Suprapubic skin (tissue), 4 donors: ENCODE measurements at regions not wholly inside any gene's neighbourhood (a gene's known extent, or its start where the extent isn't known, plus 50 kb on each side); places are given as distances from the start of the nearest gene placed in this dataset.

Experiments
- DNase-seq, 2 donors: peaks; one replicate each; pipeline ENCODE4 v3.0.0-alpha.2; 2019; ENCODE audit warnings: low spot score in 2 of 2
- H3K27ac ChIP-seq: fragments of 200-600 bp; sonication (generic); one replicate; pipeline ENCODE4 v1.5.1; 2019
- H3K27me3 ChIP-seq: fragments of 200-600 bp; sonication (generic); one replicate; pipeline ENCODE4 v1.5.1; 2019
- H3K36me3 ChIP-seq: fragments of 200-600 bp; sonication (generic); one replicate; pipeline ENCODE4 v1.5.1; 2019
- H3K4me1 ChIP-seq: fragments of 200-600 bp; sonication (generic); one replicate; pipeline ENCODE4 v1.5.1; 2019
- H3K4me3 ChIP-seq: fragments of 200-600 bp; sonication (generic); one replicate; pipeline ENCODE4 v1.5.1; 2019; ENCODE audit warnings: mild to moderate bottlenecking
- H3K9me3 ChIP-seq: fragments of 200-600 bp; sonication (generic); one replicate; pipeline ENCODE4 v1.5.1; 2019
- EP300 ChIP-seq: sonication (generic); formaldehyde crosslinking; IDR thresholded peaks from one replicate; pipeline ENCODE4 v1.6.1; 2017; ENCODE audit warnings: antibody characterized with exemption
- POLR2A ChIP-seq, 2 donors: fragments of 450-650 bp; IDR thresholded peaks; one replicate each; pipeline ENCODE4 v1.6.1; 2017; ENCODE audit warnings: antibody characterized with exemption in 2 of 2, mild to moderate bottlenecking in 2 of 2, moderate library complexity in 2 of 2
- POLR2AphosphoS5 ChIP-seq, 3 donors: sonication (generic); formaldehyde crosslinking; IDR thresholded peaks; one replicate each; pipeline ENCODE4 v1.6.1; 2017; ENCODE audit warnings: antibody characterized with exemption in 3 of 3
- WGBS: methylation state at CpG from one replicate; pipeline ENCODE4 v1.1.5; 2018; 5-methylcytosine and 5-hydroxymethylcytosine counted together
- TF ChIP-seq, protein P1 (sequence below), 2 donors: fragments of 200-600 bp in 1 of 2; fragments of 450-650 bp in 1 of 2; sonication (generic) in 1 of 2; IDR thresholded peaks; one replicate each; pipeline ENCODE4 v1.5.1; 2016 to 2019; ENCODE audit warnings: antibody characterized with exemption in 2 of 2, mild to moderate bottlenecking in 1 of 2, moderate library complexity in 1 of 2

DNA sequence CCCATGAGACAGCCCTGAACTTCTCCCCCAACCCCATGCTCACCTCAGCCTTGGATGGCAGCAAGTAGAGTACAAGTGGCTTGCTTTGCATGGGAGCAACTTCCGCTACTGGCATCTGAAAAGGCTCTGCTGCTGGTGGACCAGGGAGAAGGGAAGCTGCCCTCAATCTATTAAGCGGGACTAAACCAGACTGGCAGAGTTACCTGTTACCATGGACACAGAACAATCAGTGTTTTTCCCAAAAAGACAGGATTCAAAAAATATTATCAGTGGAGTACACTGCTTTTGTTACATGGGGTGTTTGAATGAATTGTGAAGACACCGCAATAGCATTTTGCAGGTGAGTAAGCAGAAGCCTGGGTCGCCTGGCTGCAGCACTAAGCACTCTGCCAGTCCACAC, 631.4 kb upstream of the B3GAT1 start:
- H3K36me3 ChIP-seq, result no peaks in the 10 kb centered on the region
- no peak overlapping the region for H3K27ac ChIP-seq
- H3K4me3 ChIP-seq, result no peak overlapping the region
- no peaks in the 10 kb centered on the region for H3K9me3 ChIP-seq
- 88% methylated on average over 4 of the region's 4 CpGs for WGBS
- no peak for DNase-seq
- H3K27me3 ChIP-seq, result peaks cover 7% of the 10 kb centered on the region
- TF ChIP-seq POLR2A (IDR thresholded peaks at IDR 0.05) (no peak), EP300 (no peak), POLR2AphosphoS5 (IDR thresholded peaks at IDR 0.05) (no peak)
- TF ChIP-seq, protein P1, sequence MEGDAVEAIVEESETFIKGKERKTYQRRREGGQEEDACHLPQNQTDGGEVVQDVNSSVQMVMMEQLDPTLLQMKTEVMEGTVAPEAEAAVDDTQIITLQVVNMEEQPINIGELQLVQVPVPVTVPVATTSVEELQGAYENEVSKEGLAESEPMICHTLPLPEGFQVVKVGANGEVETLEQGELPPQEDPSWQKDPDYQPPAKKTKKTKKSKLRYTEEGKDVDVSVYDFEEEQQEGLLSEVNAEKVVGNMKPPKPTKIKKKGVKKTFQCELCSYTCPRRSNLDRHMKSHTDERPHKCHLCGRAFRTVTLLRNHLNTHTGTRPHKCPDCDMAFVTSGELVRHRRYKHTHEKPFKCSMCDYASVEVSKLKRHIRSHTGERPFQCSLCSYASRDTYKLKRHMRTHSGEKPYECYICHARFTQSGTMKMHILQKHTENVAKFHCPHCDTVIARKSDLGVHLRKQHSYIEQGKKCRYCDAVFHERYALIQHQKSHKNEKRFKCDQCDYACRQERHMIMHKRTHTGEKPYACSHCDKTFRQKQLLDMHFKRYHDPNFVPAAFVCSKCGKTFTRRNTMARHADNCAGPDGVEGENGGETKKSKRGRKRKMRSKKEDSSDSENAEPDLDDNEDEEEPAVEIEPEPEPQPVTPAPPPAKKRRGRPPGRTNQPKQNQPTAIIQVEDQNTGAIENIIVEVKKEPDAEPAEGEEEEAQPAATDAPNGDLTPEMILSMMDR (IDR thresholded peaks at IDR 0.05), result no peak
- no peaks in the 10 kb centered on the region for H3K4me1 ChIP-seq

DNA sequence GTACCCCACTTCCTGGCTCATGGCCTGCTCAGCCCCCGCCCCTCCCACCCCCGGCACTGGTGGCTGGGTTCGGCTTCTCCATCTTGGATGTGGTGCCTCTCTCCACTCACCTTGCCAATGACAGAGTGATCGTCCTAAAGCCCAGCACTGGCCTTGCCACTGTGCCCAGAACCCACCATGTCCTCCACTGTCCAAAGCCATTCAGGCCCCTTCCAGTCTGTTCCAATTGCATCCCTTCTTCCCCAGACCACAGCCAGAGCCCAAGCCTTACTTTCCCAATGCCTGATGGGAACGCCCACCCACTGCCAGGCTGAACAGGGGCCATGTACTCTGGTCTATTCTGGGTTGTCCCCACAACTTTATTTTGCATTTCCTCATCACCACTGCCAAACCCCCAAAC, 625.8 kb upstream of the B3GAT1 start:
- TF ChIP-seq EP300, result no peak
- no peaks in the 10 kb centered on the region for H3K9me3 ChIP-seq
- H3K4me1 ChIP-seq, result no peaks in the 10 kb centered on the region
- peaks cover 3% of the 10 kb centered on the region for H3K27me3 ChIP-seq
- H3K36me3 ChIP-seq, result no peaks in the 10 kb centered on the region
- DNase-seq, result no peak
- 77% methylated on average over 4 of the region's 5 CpGs for WGBS
- H3K27ac ChIP-seq, result no peak overlapping the region
- no peak overlapping the region for H3K4me3 ChIP-seq

DNA sequence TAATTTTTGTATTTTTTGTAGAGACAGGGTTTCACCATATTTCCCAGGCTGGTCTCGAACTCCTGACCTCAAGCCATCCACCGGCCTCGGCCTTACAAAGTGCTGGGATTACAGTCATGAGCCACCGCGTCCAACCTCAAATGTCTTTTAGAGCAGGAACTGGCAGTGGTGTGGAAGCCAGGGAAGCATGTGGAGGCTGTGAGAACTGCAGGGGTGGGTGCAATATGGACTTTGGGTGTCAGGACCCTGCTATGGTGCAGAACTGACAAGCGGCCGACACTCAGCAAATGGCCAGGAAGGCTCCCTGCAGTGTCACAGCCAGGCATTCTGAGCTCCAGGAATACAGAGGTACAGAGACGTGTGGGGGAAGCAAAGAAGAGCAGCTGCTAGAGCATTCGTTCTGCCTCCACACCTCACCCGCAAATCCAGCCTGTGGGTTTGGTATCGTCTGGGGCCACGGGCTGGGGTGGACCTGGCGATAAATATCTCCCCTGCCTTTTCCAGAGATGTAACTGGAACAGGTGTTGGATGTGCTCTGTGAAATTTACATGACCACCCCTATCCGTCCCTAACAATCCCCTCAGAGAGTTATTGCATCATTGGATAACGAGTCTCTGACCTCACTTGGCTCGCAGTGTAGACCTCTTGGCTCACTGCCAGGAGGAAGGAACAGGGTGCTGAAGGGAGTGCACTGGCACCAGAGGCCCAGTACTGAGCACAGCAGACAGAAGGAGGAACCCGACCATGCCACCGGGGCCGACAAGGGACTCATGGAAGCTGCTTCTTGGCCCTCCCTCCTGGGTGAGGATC, 624.7 kb upstream of the B3GAT1 start:
- no peak overlapping the region for H3K4me3 ChIP-seq
- DNase-seq, result no peak
- TF ChIP-seq POLR2A (IDR thresholded peaks at IDR 0.05) (no peak), EP300 (no peak), POLR2AphosphoS5 (IDR thresholded peaks at IDR 0.05) (no peak)
- TF ChIP-seq, protein P1 (IDR thresholded peaks at IDR 0.05), result no peak
- peaks cover 8% of the 10 kb centered on the region for H3K27me3 ChIP-seq
- 84% methylated on average over 13 of the region's 19 CpGs for WGBS
- no peaks in the 10 kb centered on the region for H3K4me1 ChIP-seq
- H3K36me3 ChIP-seq, result no peaks in the 10 kb centered on the region
- no peak overlapping the region for H3K27ac ChIP-seq
- H3K9me3 ChIP-seq, result no peaks in the 10 kb centered on the region

DNA sequence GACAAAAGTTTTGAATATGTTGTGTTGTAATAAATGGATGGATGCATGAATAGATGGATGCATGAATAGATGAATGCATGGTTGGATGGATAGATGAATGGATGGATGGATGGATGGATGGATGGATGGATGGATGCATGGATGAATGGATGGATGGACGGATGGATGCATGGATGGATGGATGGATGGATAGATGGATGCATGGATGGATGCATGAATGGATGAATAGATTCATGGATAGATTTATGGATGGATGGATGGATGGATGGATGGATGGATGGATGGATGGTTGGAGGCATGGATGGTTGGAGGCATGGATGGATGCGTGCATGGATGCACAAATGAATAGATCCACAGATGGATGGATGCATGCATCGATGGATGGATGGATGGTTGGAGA, 623.2 kb upstream of the B3GAT1 start:
- DNase-seq, result no peak
- H3K4me3 ChIP-seq, result no peak overlapping the region
- H3K36me3 ChIP-seq, result no peaks in the 10 kb centered on the region
- peaks cover 11% of the 10 kb centered on the region for H3K27me3 ChIP-seq
- no peaks in the 10 kb centered on the region for H3K4me1 ChIP-seq
- TF ChIP-seq EP300 (no peak), POLR2AphosphoS5 (IDR thresholded peaks at IDR 0.05) (no peak), POLR2A (IDR thresholded peaks at IDR 0.05) (no peak)
- TF ChIP-seq, protein P1 (IDR thresholded peaks at IDR 0.05), result no peak
- H3K9me3 ChIP-seq, result no peaks in the 10 kb centered on the region
- 91% methylated on average over 3 of the region's 3 CpGs for WGBS
- no peak overlapping the region for H3K27ac ChIP-seq

DNA sequence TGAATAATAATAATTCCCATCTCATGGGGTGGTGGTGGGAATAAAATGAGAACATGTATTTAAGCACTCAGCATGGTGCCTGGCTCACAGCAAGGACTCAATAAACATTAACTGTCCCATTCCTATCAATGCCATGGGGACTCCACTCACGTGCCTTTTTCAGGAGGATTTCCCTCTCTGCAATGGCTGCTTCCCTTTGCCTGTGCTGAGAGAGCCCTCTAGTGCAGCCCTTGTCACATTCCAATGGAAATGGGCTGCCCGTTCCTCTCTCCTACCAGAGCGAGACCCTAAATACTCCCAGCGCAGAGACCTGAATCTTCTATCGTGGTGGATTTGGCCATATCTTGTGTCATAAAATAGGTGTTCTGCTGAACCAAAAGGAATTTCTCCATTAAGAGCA, 621.5 kb upstream of the B3GAT1 start:
- no peak for TF ChIP-seq POLR2AphosphoS5 (IDR thresholded peaks at IDR 0.05)
- TF ChIP-seq, protein P1 (IDR thresholded peaks at IDR 0.05), result peak in 1 of 2 donors; percentile 10
- no peak for TF ChIP-seq POLR2A (IDR thresholded peaks at IDR 0.05)
- TF ChIP-seq EP300, result no peak
- DNase-seq, result no peak

More for the DNA sequence above, 621.5 kb upstream of the B3GAT1 start:
- H3K27ac ChIP-seq, result no peak overlapping the region
- peaks cover 11% of the 10 kb centered on the region for H3K27me3 ChIP-seq
- no peak overlapping the region for H3K4me3 ChIP-seq
- H3K36me3 ChIP-seq, result no peaks in the 10 kb centered on the region
- WGBS, result 12% methylated on average over 5 of the region's 5 CpGs
- no peaks in the 10 kb centered on the region for H3K9me3 ChIP-seq
- H3K4me1 ChIP-seq, result no peaks in the 10 kb centered on the region
